ENCODE measurements at regions not wholly inside any gene's neighbourhood (a gene's known extent, or its start where the extent isn't known, plus 50 kb on each side); places are given as distances from the start of the nearest gene placed in this dataset.
A peak's percentile ranks its signal among the peaks of the same experiment; 100 is the strongest.

DNA sequence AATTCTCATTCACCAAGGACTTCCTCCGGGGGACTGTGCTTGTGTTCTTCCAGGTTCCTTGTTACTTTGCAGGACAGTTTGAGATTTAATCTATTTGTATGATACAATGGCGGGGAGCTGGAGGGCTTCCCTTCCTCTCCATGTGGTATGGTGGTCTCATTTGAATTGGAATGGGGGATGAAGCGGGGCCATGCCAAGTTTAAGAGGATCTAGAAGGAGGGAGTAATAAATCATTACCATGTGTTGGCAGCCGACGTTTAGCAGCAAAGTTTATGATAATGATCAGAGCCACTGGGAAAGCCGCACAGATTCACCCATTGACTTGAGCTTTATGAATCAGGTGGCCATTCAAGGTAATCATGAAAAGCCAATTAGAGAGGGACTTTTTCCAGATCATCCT, 355.1 kb upstream of the MGMT start:
- no peak for DNase-seq (ENCODE audit: low spot score)

DNA sequence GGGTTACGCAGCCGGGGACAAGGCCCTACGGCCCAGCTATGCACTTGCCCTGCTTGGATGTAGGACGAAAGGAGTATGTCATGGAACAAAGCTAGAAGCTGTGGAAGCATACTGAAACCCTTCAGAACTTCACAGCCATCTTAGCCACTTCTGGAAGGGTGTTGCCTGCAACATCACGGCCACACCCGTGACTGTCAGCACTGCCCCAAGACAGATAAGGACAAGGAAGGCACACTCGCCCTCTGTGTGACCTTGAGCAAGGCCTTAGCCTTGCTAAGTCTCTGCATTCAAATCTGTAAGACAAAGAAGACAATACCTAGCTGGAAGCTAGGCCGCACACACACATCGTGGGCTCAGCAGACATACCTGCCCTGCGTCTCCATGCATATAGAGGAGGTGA, 352.5 kb upstream of the MGMT start:
- no peak for DNase-seq (ENCODE audit: low spot score)

GRCh38 chr10:129116371-129116770, 350.7 kb upstream of the MGMT start:
- no peak for DNase-seq (ENCODE audit: low spot score)

DNA sequence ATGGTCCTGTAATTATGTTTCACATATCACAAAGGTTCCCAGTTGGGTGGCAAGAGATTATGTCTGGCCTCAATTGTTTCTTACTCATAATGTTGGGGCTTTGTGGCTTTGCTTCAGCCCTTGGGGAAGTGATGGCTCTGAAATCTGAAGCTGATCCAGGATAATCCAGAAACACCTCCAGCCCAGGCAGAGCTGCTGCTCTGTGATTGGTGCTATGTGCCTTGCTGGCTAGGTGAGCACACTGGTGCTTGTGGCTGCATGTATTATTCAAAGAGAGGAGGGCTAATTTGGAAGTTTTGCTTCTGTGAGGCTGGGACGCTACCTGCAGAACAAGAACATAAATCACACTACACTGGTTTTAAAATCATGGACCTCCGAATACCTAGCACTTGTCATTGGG, 346.6 kb upstream of the MGMT start:
- DNase-seq (ENCODE audit: low spot score), result no peak

DNA sequence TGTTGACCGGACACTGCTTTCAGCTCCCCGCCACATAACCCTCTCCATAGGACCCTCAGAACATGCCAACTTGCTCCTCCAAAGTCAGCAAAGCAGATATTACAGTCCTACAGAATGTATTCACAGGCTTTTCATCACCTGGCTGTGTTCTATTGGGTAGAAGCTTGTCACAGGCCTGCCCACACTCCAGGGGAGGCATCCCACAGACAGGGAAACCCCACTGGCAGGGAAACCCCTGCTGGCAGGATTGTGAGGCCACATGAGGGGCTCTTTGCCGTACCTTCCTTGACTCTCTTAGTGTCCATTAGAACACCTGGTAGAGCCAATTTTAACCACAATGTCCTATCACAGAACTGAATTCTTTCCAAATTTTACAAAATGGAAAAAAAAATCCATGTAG, 344.2 kb upstream of the MGMT start:
- DNase-seq (ENCODE audit: low spot score), result no peak

DNA sequence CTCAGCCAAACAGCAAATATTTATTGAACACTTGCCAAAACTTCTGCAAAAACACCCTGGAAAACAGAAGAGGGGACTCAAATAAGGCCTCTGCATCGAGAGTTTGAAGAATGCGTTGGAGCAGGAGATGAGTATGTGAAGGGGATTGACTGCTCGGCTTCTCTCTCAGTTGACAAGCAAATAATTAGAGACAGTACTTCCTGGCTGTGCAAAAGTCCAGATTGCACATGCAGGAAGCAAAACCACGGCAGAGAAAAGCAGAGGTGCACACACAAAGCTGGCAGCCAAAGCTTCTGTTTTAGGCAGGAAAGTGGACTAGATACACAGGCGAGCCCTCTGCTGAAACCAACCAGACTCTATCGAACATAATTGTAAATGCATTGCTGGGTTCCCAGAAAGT, 343.6 kb upstream of the MGMT start:
- DNase-seq (ENCODE audit: low spot score), result no peak

- no peak for DNase-seq (ENCODE audit: low spot score)
Measured at GRCh38 chr10:129126982-129127381, 340.1 kb upstream of the MGMT start.

- DNase-seq (ENCODE audit: low spot score), result no peak
Measured at GRCh38 chr10:129131457-129132132, 335.4 kb upstream of the MGMT start.

GRCh38 chr10:129133856-129134255, 333.2 kb upstream of the MGMT start:
- no peak for DNase-seq (ENCODE audit: low spot score)

- no peak for DNase-seq (ENCODE audit: low spot score)
Measured at GRCh38 chr10:129134371-129134770, 332.7 kb upstream of the MGMT start.

GRCh38 chr10:129135624-129136023, 331.4 kb upstream of the MGMT start:
- no peak for DNase-seq (ENCODE audit: low spot score)

GRCh38 chr10:129136074-129136473, 331.0 kb upstream of the MGMT start:
- DNase-seq (ENCODE audit: low spot score), result no peak

- no peak for DNase-seq (ENCODE audit: low spot score)
Measured at GRCh38 chr10:129136951-129137350, 330.1 kb upstream of the MGMT start.

- DNase-seq (ENCODE audit: low spot score), result peak; percentile 40
Measured at GRCh38 chr10:129140921-129141885, 325.8 kb upstream of the MGMT start.

DNA sequence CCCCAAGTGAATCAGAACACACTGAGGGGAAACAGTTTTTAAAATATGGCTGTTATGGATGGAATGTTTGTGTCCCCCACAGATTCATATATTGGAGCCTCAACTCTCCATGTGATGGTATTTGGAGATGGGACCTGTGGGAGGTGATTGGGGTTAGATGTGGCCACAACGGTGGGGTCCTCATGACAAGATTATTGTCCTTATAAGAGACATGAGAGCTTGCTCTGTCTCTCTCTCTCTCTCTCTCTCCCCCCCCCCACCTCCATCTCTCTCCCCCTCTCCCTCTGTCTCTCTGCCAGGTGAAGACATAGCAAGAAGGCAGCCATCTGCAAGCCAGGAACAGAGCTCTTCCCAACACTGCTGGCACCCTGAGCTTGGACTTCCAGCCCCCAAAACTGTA, 315.8 kb upstream of the MGMT start:
- no peak for DNase-seq (ENCODE audit: low spot score)

DNA sequence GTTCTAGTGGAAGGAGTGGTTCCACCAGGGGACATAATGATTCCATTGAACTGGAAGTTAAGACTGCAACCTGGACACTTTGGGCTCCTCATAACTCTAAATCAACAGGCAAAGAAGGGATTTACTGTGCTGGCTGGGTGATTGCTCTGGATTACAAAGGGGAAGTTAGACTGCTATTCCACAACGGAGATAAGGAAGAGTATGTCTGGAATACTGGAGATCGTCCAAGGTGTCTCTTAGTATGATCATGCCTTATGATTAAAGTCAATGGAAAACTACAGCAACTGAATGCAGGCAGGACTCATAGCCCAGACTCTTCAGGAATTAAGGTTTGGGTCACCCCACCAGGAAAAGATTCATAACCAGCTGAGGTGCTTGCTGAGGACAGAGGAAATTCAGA, 310.6 kb upstream of the MGMT start:
- no peak for DNase-seq (ENCODE audit: low spot score)

DNA sequence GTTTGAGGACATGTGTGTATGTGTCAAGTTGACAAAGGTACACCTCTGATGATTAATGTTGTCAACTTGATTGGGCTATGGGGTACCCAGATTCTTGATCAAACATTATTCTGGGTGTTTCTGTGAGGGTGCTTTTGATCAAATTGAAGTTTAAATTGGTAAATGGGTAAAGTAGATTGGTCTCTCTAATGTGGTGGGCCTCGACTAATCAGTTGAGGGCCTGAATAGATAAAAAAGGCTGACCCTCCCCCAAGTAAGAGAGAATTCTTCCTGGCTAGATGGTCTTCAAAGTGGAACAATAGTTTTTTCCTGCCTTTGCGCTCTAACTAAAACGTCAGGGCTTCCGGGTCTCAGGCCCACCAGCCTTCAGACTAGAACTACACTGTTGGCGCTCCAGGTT, 309.9 kb upstream of the MGMT start:
- no peak for DNase-seq (ENCODE audit: low spot score)

- no peak for DNase-seq (ENCODE audit: low spot score)
Measured at GRCh38 chr10:129161150-129161549, 305.9 kb upstream of the MGMT start.

- DNase-seq (ENCODE audit: low spot score), result no peak
Measured at GRCh38 chr10:129163531-129163930, 303.5 kb upstream of the MGMT start.

DNA sequence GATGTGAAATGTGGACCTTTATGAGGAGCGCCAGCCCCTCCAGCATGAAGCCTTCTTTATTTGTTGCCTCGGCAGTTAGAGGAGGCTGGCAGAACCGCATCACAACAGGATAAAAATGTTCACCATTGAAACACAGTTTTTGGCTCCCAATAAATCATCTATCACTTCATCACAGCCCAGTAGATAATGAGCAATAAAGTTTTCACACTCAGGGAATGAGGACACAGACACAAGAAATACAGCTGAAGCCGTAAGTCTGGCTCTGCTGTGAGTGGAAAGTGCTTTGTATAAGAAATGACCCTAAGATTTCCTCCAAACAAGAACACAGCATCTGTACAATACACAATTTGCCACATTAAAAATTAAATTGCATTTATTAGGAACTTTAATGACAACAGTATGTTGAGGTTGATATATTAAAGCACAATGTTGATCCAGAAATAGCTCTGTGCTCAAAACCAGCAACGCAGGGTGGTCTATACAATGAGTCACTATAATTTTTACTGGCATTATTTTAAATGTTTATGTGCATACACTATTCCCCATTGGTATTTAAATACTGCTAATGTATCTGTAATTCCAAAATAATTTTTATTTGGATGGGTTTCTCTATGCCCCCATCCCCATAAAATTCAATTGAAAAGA, 301.8 kb upstream of the MGMT start:
- no peak for DNase-seq (ENCODE audit: low spot score)

DNA sequence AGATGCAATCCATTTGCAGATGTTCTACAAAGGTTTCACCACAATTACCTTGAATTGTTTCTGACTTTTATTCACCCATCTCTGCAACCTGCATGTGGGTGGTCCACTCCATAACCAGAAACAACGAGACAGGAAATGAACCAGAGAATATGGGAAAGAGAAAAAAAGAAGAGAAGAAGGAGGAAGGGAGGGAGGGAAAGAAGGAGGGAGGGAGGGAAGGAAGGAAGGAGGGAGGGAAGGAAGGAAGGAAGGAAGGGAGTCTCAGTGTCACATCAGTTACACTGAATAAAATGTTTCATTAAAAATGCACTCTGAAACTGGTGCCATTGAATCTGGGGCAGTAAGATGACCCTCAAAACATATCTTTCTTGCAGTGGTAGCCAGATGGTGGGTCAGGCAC, 301.3 kb upstream of the MGMT start:
- no peak for DNase-seq (ENCODE audit: low spot score)

DNA sequence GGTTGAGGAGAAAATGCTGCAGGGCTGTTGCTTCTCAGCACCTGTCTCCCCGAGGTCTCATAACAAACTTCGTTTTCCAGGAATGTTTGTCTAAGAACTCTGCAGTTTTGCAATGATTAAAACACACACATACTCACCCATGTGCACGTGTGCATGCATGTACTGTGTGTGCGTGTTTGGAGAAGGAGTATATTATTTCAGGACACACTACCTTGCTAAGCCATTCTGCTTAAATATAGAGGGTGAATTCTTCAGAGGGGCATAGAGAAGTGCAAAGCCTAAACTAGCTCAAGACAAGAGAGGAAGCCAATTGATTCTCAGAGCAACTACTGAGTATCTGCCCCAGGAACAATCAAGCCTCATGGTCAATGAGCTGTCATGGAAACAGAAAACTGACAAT, 298.4 kb upstream of the MGMT start:
- no peak for DNase-seq (ENCODE audit: low spot score)

- DNase-seq (ENCODE audit: low spot score), result no peak
Measured at GRCh38 chr10:129169115-129169514, 297.9 kb upstream of the MGMT start.
